GM12878 (cell line): ENCODE measurements at regions not wholly inside any gene's neighbourhood (a gene's known extent, or its start where the extent isn't known, plus 50 kb on each side); places are given as distances from the start of the nearest gene placed in this dataset.

Experiments
- ATAC-seq: fragments of 200-7000 bp; cut with Tn5 transposase; 3 replicates; pipeline ENCODE4 v1.9.1; 2020; ENCODE audit warnings: mild to moderate bottlenecking, moderate library complexity
- BruUV-seq: library from RNA; stranded (reverse); fragments of 400-500 nt; replicated peaks from 2 replicates; lab custom pipeline; 2021; lab: Mats Ljungman, UMichigan
- CTCF ChIA-PET: fragments of 300-600 bp; sonication (Branson Sonifier 250); formaldehyde crosslinking; extraction: SDS; loops from one replicate; lab custom pipeline; 2021; ENCODE audit warnings: inconsistent platforms; lab: Yijun Ruan, JAX
- POLR2A ChIA-PET: fragments of 350-600 bp; formaldehyde crosslinking; extraction: SDS; loops from one replicate; lab custom pipeline; 2021; ENCODE audit warnings: inconsistent platforms; lab: Charles Lee
- RAD21 ChIA-PET: fragments of 300-600 bp; sonication (Branson Sonifier 250); formaldehyde crosslinking; loops from one replicate; lab custom pipeline; 2023; ENCODE audit warnings: antibody characterized with exemption; ENCODE audit not compliant: unreplicated experiment; lab: Charles Lee
- SMC1A ChIA-PET: fragments of 300-600 bp; sonication (Branson Sonifier 250); formaldehyde crosslinking; loops from one replicate; lab custom pipeline; 2023; ENCODE audit not compliant: unreplicated experiment, uncharacterized antibody; lab: Charles Lee
- DNase-seq: peaks from one replicate; pipeline ENCODE4 v3.0.0-alpha.2; 2011; ENCODE audit warnings: low read depth, low spot score
- FAIRE-seq: peaks from 3 replicates; lab custom pipeline; 2011; peaks lifted over from hg19 to GRCh38; lab: Jason Lieb, UNC
- H2AFZ ChIP-seq: 2 replicates; pipeline ENCODE4 v1.6.0; 2011; ENCODE audit warnings: low read depth, low read length, control low read depth; ENCODE audit not compliant: control insufficient read depth
- H3K27ac ChIP-seq: 2 replicates; pipeline ENCODE4 v1.5.1; 2011; ENCODE audit warnings: control low read depth; ENCODE audit not compliant: control insufficient read depth, insufficient read depth
- H3K27me3 ChIP-seq, 2 experiments: replicated peaks in 1 of 2; 2 replicates each; pipeline versions ENCODE4 v1.6.0 to v1.6.1; 2011; ENCODE audit warnings: low read length in 1 of 2; ENCODE audit not compliant: control insufficient read depth in 2 of 2, insufficient read depth in 2 of 2
- H3K36me3 ChIP-seq, 2 experiments: 2 replicates each; pipeline ENCODE4 v1.5.1; 2011; ENCODE audit warnings: low read length in 1 of 2; ENCODE audit not compliant: control insufficient read depth in 2 of 2, insufficient read depth in 2 of 2
- H3K4me1 ChIP-seq: 2 replicates; pipeline ENCODE4 v1.6.1; 2011; ENCODE audit warnings: mild to moderate bottlenecking, low read length, moderate library complexity, mixed read lengths; ENCODE audit not compliant: control insufficient read depth, insufficient read depth
- H3K4me2 ChIP-seq: 2 replicates; pipeline ENCODE4 v1.6.0; 2011; ENCODE audit warnings: control low read depth; ENCODE audit not compliant: control insufficient read depth, insufficient read depth
- H3K4me3 ChIP-seq: fragments of 200-600 bp; sonication (generic); 2 replicates; pipeline ENCODE4 v1.5.1; 2016
- H3K79me2 ChIP-seq: 2 replicates; pipeline ENCODE4 v1.6.0; 2011; ENCODE audit warnings: low read length; ENCODE audit not compliant: control insufficient read depth, insufficient read depth
- H3K9ac ChIP-seq: 2 replicates; pipeline ENCODE4 v1.8.0; 2011; ENCODE audit warnings: low read length, control low read depth, mixed read lengths; ENCODE audit not compliant: control insufficient read depth, insufficient read depth
- H3K9me3 ChIP-seq: replicated peaks from 3 replicates; pipeline ENCODE4 v1.5.1; 2011; ENCODE audit warnings: mild to moderate bottlenecking, low read length; ENCODE audit not compliant: control insufficient read depth, insufficient read depth
- H4K20me1 ChIP-seq: 2 replicates; pipeline ENCODE4 v1.6.0; 2011; ENCODE audit not compliant: control insufficient read depth, insufficient read depth
- HDGF ChIP-seq: fragments of 450-650 bp; IDR thresholded peaks from 2 replicates; pipeline ENCODE4 v1.6.1; 2016; ENCODE audit warnings: antibody characterized with exemption
- MYB ChIP-seq: fragments of 150-350 bp; IDR thresholded peaks from 2 replicates; pipeline ENCODE4 v1.6.1; 2014; ENCODE audit warnings: mild to moderate bottlenecking, low read depth, low read length, borderline replicate concordance
- NR2C1 ChIP-seq: fragments of 450-650 bp; IDR thresholded peaks from 2 replicates; pipeline ENCODE4 v1.6.1; 2017; ENCODE audit warnings: antibody characterized with exemption, mild to moderate bottlenecking, moderate library complexity
- POU2F2 ChIP-seq: IDR thresholded peaks from 3 replicates; pipeline ENCODE4 v1.6.1; 2011; ENCODE audit warnings: low read depth, mild to moderate bottlenecking, low read length, borderline replicate concordance
- RFX5 ChIP-seq: IDR thresholded peaks from 2 replicates; pipeline ENCODE4 v1.6.1; 2011; ENCODE audit warnings: low read depth, low read length, improper control_type of control experiment
- SPI1 ChIP-seq: IDR thresholded peaks from 2 replicates; pipeline ENCODE4 v1.6.1; 2011; ENCODE audit warnings: low read depth, mild to moderate bottlenecking, low read length, moderate library complexity, borderline replicate concordance; ENCODE audit not compliant: insufficient read depth
- TCF7 ChIP-seq: IDR thresholded peaks from 2 replicates; pipeline ENCODE4 v1.6.1; 2014; ENCODE audit warnings: antibody characterized with exemption, borderline replicate concordance
- USF2 ChIP-seq: IDR thresholded peaks from 2 replicates; pipeline ENCODE4 v1.6.1; 2011; ENCODE audit warnings: low read depth, low read length, improper control_type of control experiment, borderline replicate concordance
- ZBTB11 ChIP-seq: fragments of 450-650 bp; formaldehyde crosslinking; IDR thresholded peaks from 2 replicates; pipeline ENCODE4 v1.5.0; 2022; ENCODE audit warnings: mild to moderate bottlenecking, missing genetic modification characterization
- WGBS: methylation state at CpG from one replicate; pipeline ENCODE4 v1.1.6; 2016; ENCODE audit warnings: low lambda C conversion rate; ENCODE audit not compliant: insufficient replicate concordance, insufficient coverage; ENCODE audit errors: missing lambda C conversion rate; 5-methylcytosine and 5-hydroxymethylcytosine counted together
- in situ Hi-C: fragments of 300-500 bp; cut with MboI; formaldehyde crosslinking; loops from 9 replicates; pipeline ENCODE4 v1.14.3; 2018; ENCODE audit warnings: mixed read lengths
- intact Hi-C: fragments of 100-400 bp; cut with micrococcal nuclease; formaldehyde crosslinking; loops from one replicate; pipeline ENCODE4 v1.14.2; 2022; ENCODE audit not compliant: unreplicated experiment
- TF ChIP-seq, protein P1 (sequence below): fragments of 450-650 bp; IDR thresholded peaks from 2 replicates; pipeline ENCODE4 v1.6.1; 2014; ENCODE audit warnings: mild to moderate bottlenecking

- CTCF ChIA-PET = no interaction called here
- no peak overlapping the region for H3K27ac ChIP-seq
- no peaks in the 10 kb centered on the region for H3K4me1 ChIP-seq
- POLR2A ChIA-PET = no interaction called here
- H4K20me1 ChIP-seq = no peaks in the 10 kb centered on the region
- peaks cover 2% of the 10 kb centered on the region for H3K9me3 ChIP-seq
- no peaks in the 10 kb centered on the region for H3K79me2 ChIP-seq
- SMC1A ChIA-PET = interaction anchor here (1.5 kb wide), 1 partner anchor 8 kb away, joined by 4 read pairs; no protein-coding TSS in a partner anchor
- no peak overlapping the region for H3K9ac ChIP-seq
- intact Hi-C loops = no loop called here
- H3K4me3 ChIP-seq = no peak overlapping the region
- no TSS peak for BruUV-seq
- no peak overlapping the region for H3K4me2 ChIP-seq
- in situ Hi-C loops = no loop called here
- no peak for TF ChIP-seq POU2F2
- TF ChIP-seq NR2C1 = no peak
- no peak for TF ChIP-seq SPI1
- no peak for TF ChIP-seq HDGF
- TF ChIP-seq RFX5 = no peak
- TF ChIP-seq MYB = no peak
- TF ChIP-seq, protein P1, sequence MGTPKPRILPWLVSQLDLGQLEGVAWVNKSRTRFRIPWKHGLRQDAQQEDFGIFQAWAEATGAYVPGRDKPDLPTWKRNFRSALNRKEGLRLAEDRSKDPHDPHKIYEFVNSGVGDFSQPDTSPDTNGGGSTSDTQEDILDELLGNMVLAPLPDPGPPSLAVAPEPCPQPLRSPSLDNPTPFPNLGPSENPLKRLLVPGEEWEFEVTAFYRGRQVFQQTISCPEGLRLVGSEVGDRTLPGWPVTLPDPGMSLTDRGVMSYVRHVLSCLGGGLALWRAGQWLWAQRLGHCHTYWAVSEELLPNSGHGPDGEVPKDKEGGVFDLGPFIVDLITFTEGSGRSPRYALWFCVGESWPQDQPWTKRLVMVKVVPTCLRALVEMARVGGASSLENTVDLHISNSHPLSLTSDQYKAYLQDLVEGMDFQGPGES = no peak
- no peak for TF ChIP-seq ZBTB11 (CRISPR knock-in tag)
- no peak for TF ChIP-seq TCF7
- TF ChIP-seq USF2 = no peak
- TF ChIP-seq, all 136 proteins: peak for 0
- RAD21 ChIA-PET = no interaction called here
- Histone ChIP-seq H3K27me3 (no peaks in the 10 kb centered on the region), H3K36me3 (no peaks in the 10 kb centered on the region), H2AFZ (no peak overlapping the region)
- ATAC-seq (no peak), DNase-seq (no peak), FAIRE-seq (no peak)
- WGBS = 40% methylated on average over 7 of the region's 7 CpGs
Measured at GRCh38 chr10:128462844-128463243, 336.6 kb upstream of the MKI67 start.
